ENCODE measurements at regions not wholly inside any gene's neighbourhood (a gene's known extent, or its start where the extent isn't known, plus 50 kb on each side); places are given as distances from the start of the nearest gene placed in this dataset.
A peak's percentile ranks its signal among the peaks of the same experiment; 100 is the strongest.

DNA sequence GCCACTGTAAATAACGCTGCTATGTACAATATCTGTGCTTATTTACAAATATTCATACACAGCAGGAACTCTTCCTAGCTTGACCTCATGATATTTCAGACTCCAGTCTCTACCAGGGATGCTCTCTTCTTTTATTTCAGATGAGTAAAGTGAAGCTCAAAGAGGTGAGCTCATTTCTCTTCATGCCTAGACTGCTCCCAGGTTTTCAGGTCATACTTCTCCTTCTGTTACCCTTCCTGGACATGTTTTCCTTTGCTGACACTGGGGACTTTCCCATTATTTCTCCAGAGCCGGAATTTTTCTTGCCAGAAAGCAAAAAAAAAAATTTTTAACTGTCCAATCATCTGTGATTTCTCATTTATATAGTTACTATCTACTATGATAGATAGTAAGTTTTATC is 147.2 kb upstream of the DST start:
- DNase-seq (ENCODE audit: low read depth, low spot score), result no peak
- Histone ChIP-seq H4K20me1 (ENCODE audit: control insufficient read depth, insufficient read depth) (no peaks in the 10 kb centered on the region), H3K9ac (ENCODE audit: control insufficient read depth, insufficient read depth, low read length) (no peak overlapping the region), H3K27ac (ENCODE audit: control insufficient read depth, insufficient read depth) (peak overlapping the region; percentile 50; the same call in 1 of the 2 replicates), H3K4me1 (ENCODE audit: control insufficient read depth, insufficient read depth, low read length) (peaks cover 39% of the 10 kb centered on the region), H2AFZ (ENCODE audit: control insufficient read depth, low read depth, low read length) (no peak overlapping the region), H3K9me3 (replicated peaks; ENCODE audit: control insufficient read depth, insufficient read depth, low read length) (peaks cover 6% of the 10 kb centered on the region; the same call in 2 of the 3 replicates), H3K27me3 (replicated peaks in 1 of 2; ENCODE audit: control insufficient read depth in 2 of 2, insufficient read depth in 2 of 2, low read length in 1 of 2) (no peaks in the 10 kb centered on the region), H3K79me2 (ENCODE audit: control insufficient read depth, insufficient read depth, low read length) (peaks cover 65% of the 10 kb centered on the region), H3K36me3 (ENCODE audit: control insufficient read depth in 2 of 2, insufficient read depth in 2 of 2, low read length in 1 of 2) (peaks cover 0 to 3% of the 10 kb centered on the region in 2 experiments; a peak in 3 of 4 replicates), H3K4me3 (no peak overlapping the region), H3K4me2 (ENCODE audit: control insufficient read depth, insufficient read depth) (peak overlapping the region; percentile 54; the same call in 1 of the 2 replicates)
- intact Hi-C loops (cut with micrococcal nuclease; ENCODE audit: unreplicated experiment) (no loop called here), in situ Hi-C loops (cut with MboI) (no loop called here)
- ChIA-PET SMC1A (ENCODE audit: uncharacterized antibody, unreplicated experiment) (interaction anchor here (0.6 to 3.8 kb wide), 17 partner anchors 13 to 99 kb away, joined by 3 to 26 read pairs (median 5); no protein-coding TSS in a partner anchor), POLR2A (interaction anchor here (1.0 to 1.1 kb wide), 2 partner anchors 21 to 62 kb away, joined by 3 read pairs; no protein-coding TSS in a partner anchor), CTCF (interaction anchor here (0.6 to 2.9 kb wide), 10 partner anchors 12 to 80 kb away, joined by 3 to 14 read pairs (median 4); no protein-coding TSS in a partner anchor), RAD21 (ENCODE audit: unreplicated experiment) (interaction anchor here (1.2 to 2.7 kb wide), 5 partner anchors 33 to 61 kb away, joined by 3 to 14 read pairs (median 8); no protein-coding TSS in a partner anchor)
- WGBS (ENCODE audit: insufficient coverage, insufficient replicate concordance, low lambda C conversion rate, missing lambda C conversion rate), result 33% methylated on average over 2 of the region's 2 CpGs
- no TSS peak for BruUV-seq (replicated peaks)
- peak; percentile 27 for ATAC-seq
- FAIRE-seq, result no peak
- no peak for TF ChIP-seq SMAD5 (IDR thresholded peaks at IDR 0.05; ENCODE audit: low read depth)
- no peak for TF ChIP-seq LARP7 (IDR thresholded peaks at IDR 0.05)
- TF ChIP-seq ZNF217 (IDR thresholded peaks at IDR 0.05), result no peak
- TF ChIP-seq KAT2A (conservative IDR thresholded peaks at IDR 0.05; ENCODE audit: control insufficient read depth, low read depth, low read length), result no peak
- no peak for TF ChIP-seq POLR2A (IDR thresholded peaks at IDR 0.05; ENCODE audit: low read depth, low read length)
- TF ChIP-seq STAT3 (IDR thresholded peaks at IDR 0.05; ENCODE audit: low read depth, low read length), result no peak
- TF ChIP-seq SPI1 (IDR thresholded peaks at IDR 0.05; ENCODE audit: borderline replicate concordance, insufficient read depth, low read depth, low read length), result no peak
- no peak for TF ChIP-seq GABPA (IDR thresholded peaks at IDR 0.05; ENCODE audit: low read depth)
- TF ChIP-seq, protein P1, sequence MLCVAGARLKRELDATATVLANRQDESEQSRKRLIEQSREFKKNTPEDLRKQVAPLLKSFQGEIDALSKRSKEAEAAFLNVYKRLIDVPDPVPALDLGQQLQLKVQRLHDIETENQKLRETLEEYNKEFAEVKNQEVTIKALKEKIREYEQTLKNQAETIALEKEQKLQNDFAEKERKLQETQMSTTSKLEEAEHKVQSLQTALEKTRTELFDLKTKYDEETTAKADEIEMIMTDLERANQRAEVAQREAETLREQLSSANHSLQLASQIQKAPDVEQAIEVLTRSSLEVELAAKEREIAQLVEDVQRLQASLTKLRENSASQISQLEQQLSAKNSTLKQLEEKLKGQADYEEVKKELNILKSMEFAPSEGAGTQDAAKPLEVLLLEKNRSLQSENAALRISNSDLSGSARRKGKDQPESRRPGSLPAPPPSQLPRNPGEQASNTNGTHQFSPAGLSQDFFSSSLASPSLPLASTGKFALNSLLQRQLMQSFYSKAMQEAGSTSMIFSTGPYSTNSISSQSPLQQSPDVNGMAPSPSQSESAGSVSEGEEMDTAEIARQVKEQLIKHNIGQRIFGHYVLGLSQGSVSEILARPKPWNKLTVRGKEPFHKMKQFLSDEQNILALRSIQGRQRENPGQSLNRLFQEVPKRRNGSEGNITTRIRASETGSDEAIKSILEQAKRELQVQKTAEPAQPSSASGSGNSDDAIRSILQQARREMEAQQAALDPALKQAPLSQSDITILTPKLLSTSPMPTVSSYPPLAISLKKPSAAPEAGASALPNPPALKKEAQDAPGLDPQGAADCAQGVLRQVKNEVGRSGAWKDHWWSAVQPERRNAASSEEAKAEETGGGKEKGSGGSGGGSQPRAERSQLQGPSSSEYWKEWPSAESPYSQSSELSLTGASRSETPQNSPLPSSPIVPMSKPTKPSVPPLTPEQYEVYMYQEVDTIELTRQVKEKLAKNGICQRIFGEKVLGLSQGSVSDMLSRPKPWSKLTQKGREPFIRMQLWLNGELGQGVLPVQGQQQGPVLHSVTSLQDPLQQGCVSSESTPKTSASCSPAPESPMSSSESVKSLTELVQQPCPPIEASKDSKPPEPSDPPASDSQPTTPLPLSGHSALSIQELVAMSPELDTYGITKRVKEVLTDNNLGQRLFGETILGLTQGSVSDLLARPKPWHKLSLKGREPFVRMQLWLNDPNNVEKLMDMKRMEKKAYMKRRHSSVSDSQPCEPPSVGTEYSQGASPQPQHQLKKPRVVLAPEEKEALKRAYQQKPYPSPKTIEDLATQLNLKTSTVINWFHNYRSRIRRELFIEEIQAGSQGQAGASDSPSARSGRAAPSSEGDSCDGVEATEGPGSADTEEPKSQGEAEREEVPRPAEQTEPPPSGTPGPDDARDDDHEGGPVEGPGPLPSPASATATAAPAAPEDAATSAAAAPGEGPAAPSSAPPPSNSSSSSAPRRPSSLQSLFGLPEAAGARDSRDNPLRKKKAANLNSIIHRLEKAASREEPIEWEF (IDR thresholded peaks at IDR 0.05; ENCODE audit: insufficient replicate concordance, low read depth, low read length), result no peak
- TF ChIP-seq YBX1 (IDR thresholded peaks at IDR 0.05), result no peak
- TF ChIP-seq SKIL (IDR thresholded peaks at IDR 0.05; ENCODE audit: low read depth, poor library complexity, severe bottlenecking), result no peak
- no peak for TF ChIP-seq USF1 (IDR thresholded peaks at IDR 0.05; ENCODE audit: borderline replicate concordance, extremely low read length, insufficient read depth, low read depth, low read length)
- no peak for TF ChIP-seq NFYA (IDR thresholded peaks at IDR 0.05; ENCODE audit: borderline replicate concordance, low read depth, low read length)
- no peak for TF ChIP-seq ZNF274 (IDR thresholded peaks at IDR 0.05; ENCODE audit: insufficient read depth, insufficient read length)
